HUES48 (cell line): ENCODE measurements at regions not wholly inside any gene's neighbourhood (a gene's known extent, or its start where the extent isn't known, plus 50 kb on each side); places are given as distances from the start of the nearest gene placed in this dataset.
A peak's percentile ranks its signal among the peaks of the same experiment; 100 is the strongest.
"Not testable (repeated sequence)": the region's sequence is repeated elsewhere in the genome, so short reads cannot be mapped to it uniquely, and the experiment has no call there.

Source experiments
- H3K27ac ChIP-seq: one replicate; pipeline ENCODE4 v1.7.0; 2013; ENCODE audit warnings: low read depth, low read length, inconsistent platforms
- H3K27me3 ChIP-seq: 2 replicates; pipeline ENCODE4 v1.6.1; 2013; ENCODE audit warnings: mild to moderate bottlenecking, low read length; ENCODE audit not compliant: control insufficient read depth, insufficient read depth
- H3K36me3 ChIP-seq: 2 replicates; pipeline ENCODE4 v1.6.1; 2013; ENCODE audit warnings: low read length; ENCODE audit not compliant: control insufficient read depth, insufficient read depth
- H3K4me1 ChIP-seq: 2 replicates; pipeline ENCODE4 v1.6.1; 2013; ENCODE audit warnings: mild to moderate bottlenecking, low read length; ENCODE audit not compliant: control insufficient read depth, insufficient read depth
- H3K4me3 ChIP-seq: 2 replicates; pipeline ENCODE4 v1.5.1; 2013; ENCODE audit warnings: mild to moderate bottlenecking, low read depth, low read length
- H3K9ac ChIP-seq: 2 replicates; pipeline ENCODE4 v1.6.1; 2013; ENCODE audit warnings: mild to moderate bottlenecking, low read depth, low read length, moderate library complexity
- H3K9me3 ChIP-seq: 2 replicates; pipeline ENCODE4 v1.6.1; 2013; ENCODE audit warnings: low read length; ENCODE audit not compliant: control insufficient read depth, insufficient read depth

DNA sequence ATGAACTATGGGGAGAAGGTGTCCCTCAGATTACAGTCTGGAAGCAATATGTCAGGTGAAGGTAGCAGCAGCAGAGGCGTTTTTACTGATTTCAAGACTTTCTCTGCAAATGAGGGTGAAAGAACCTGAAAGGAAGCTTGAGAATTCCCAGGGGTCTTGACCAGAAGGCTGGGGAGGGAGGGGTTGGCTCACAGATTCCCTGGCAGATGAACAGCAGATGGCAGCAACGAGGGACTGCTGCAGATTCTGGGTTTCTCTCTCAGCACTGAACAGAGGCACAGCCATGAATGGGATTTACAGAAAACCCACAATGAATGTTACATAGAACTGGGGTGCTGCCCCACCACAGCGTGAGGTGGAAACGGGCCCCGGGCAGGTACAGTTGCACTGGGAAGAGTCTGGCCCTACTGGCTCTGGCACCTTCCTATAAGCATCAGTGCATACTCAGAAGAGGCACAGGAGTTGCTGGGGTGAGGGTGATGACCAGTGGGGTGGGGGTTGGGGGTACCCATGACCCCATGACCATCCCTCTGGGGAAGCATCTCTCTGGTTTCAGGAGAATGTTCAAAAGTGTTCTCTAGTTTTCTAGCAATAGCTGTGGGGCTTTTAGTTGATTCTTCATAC is 317.8 kb downstream of the SH2D4B start:
- Histone ChIP-seq H3K27ac (no peak overlapping the region), H3K27me3 (no peaks in the 10 kb centered on the region), H3K9ac (no peak overlapping the region), H3K4me1 (no peaks in the 10 kb centered on the region), H3K9me3 (no peaks in the 10 kb centered on the region), H3K36me3 (no peaks in the 10 kb centered on the region), H3K4me3 (no peak overlapping the region)

DNA sequence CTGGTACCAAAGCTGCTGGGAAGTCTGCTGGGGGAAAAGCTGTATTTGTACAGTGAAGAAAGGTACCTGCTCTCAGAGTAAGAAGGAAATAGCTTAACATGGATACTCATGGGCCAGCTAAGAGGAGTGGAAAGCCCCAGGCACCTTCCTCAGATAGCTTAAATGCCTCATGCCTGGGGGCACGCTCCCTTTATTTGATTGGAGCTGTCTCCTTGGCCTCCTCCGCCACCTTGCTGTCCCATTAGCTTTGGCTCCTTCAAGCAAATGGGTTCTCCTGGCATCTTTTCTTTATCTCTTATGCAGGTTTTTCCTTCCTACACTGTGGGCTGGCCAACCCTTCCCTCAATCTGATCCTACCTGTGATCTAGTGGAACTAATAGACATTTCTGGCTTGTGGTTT is 318.5 kb downstream of the SH2D4B start:
- Histone ChIP-seq H3K27ac (no peak overlapping the region), H3K4me1 (no peaks in the 10 kb centered on the region), H3K4me3 (no peak overlapping the region)

DNA sequence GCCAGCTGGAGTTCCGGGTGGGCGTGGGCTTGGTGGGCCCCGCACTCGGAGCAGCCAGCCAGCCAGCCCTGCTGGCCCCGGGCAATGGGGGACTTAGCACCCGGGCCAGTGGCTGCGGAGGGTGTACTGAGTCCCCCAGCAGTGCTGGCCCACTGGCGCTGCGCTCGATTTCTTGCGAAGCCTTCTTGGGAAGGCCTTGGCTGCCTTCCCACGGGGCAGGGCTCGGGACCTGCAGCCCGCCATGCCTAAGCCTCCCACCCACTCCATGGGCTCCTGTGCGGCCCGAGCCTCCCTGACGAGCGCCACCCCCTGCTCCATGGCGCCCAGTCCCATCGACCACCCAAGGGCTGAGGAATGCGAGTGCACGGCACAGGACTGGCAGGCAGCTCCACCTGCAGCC is 321.6 kb downstream of the SH2D4B start:
- H3K4me1 ChIP-seq, H3K36me3 ChIP-seq, H3K9ac ChIP-seq, H3K9me3 ChIP-seq, H3K4me3 ChIP-seq, H3K27me3 ChIP-seq, H3K27ac ChIP-seq: not testable (repeated sequence)

More for the DNA sequence above, 318.5 kb downstream of the SH2D4B start:
- Histone ChIP-seq H3K9ac (no peak overlapping the region), H3K36me3 (no peaks in the 10 kb centered on the region), H3K27me3 (no peaks in the 10 kb centered on the region), H3K9me3 (no peaks in the 10 kb centered on the region)

DNA sequence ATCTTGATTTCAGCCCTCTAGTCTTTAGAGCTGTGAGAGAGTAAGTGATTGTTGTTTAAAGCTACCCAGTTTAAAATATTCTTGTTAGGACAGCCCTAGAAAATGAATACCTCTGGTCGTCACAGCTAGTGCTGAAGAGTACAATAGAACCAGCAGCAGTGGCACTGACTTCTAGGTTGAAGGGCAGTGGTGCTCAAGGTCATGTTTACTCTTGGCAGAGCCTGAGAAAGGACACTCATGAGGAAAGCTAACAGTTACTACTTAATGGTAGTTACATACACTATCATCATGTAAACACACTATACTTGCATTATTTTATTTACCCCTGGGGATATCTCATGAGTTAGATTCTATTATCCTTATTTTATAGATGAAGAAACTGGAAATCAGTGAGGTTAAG is 323.0 kb downstream of the SH2D4B start:
- H3K4me1 ChIP-seq: peaks cover 8% of the 10 kb centered on the region; the same call in 1 of the 2 replicates
- no peak overlapping the region for H3K9ac ChIP-seq
- H3K9me3 ChIP-seq: no peaks in the 10 kb centered on the region
- H3K36me3 ChIP-seq: no peaks in the 10 kb centered on the region
- no peaks in the 10 kb centered on the region for H3K27me3 ChIP-seq
- no peak overlapping the region for H3K27ac ChIP-seq
- H3K4me3 ChIP-seq: no peak overlapping the region

DNA sequence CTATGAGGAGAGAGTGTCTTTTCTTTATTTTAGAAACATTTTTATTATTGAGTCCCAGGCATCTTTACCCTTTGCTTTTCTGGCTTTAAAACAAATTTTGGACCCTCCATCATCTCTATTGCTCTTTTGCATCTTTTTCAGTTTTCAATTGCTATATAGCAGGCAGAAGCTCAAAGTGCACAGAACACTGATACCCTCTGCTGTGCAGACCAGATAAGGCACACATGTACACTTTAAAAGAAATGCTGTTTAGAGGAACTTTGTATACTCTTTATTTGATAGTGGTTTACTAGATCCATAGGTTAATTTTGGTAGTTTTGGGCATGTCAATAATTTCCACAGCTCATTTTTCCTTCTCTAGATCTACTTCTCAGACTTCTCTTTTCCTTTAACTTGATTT is 324.2 kb downstream of the SH2D4B start:
- no peaks in the 10 kb centered on the region for H3K9me3 ChIP-seq
- H3K4me1 ChIP-seq: peaks cover 8% of the 10 kb centered on the region; the same call in 1 of the 2 replicates
- no peaks in the 10 kb centered on the region for H3K27me3 ChIP-seq
- H3K9ac ChIP-seq: no peak overlapping the region
- no peak overlapping the region for H3K27ac ChIP-seq
- H3K36me3 ChIP-seq: no peaks in the 10 kb centered on the region
- no peak overlapping the region for H3K4me3 ChIP-seq

DNA sequence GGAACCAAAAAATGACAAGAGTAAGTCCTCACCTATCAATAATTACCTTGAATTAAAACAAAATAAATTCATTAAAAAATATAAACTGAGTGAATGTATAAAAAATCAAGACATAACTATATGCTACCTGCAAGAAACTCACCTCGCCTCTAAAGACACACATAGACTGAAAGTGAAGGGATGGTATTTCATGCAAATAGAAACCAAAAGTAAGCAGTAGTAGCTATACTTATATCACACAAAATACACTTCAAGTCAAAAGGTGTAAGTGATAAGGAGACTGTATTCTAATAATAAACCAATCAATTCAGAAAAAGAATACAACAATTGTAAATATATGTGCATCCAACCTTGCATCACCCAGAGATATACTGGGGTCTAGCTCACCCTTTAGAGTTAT is 332.6 kb downstream of the SH2D4B start:
- H3K27me3 ChIP-seq: no peaks in the 10 kb centered on the region
- no peaks in the 10 kb centered on the region for H3K36me3 ChIP-seq
- no peak overlapping the region for H3K9ac ChIP-seq
- no peaks in the 10 kb centered on the region for H3K4me1 ChIP-seq
- no peak overlapping the region for H3K27ac ChIP-seq
- H3K9me3 ChIP-seq: no peaks in the 10 kb centered on the region; the same call in 1 of the 2 replicates
- no peak overlapping the region for H3K4me3 ChIP-seq

DNA sequence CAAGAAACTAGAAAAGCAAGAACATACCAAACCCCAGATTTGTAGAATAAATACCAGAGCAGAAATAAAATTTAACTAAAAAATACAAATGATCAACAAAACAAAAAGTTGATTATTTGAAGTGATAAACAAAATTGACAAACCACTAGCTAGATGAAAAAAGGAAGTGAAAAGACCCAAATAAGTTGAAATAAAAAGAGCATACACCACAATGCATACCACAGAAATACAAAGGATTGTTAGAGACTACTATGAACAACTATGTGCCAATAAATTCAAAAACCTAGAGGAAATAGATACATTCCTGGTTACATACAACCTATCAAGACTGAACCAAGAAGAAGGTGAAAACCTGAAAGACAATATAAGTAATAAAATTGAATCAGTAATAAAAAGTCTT is 333.4 kb downstream of the SH2D4B start:
- H3K36me3 ChIP-seq: no peaks in the 10 kb centered on the region
- no peak overlapping the region for H3K9ac ChIP-seq
- no peaks in the 10 kb centered on the region; the same call in 1 of the 2 replicates for H3K9me3 ChIP-seq
- H3K27me3 ChIP-seq: no peaks in the 10 kb centered on the region
- H3K27ac ChIP-seq: no peak overlapping the region
- H3K4me3 ChIP-seq: no peak overlapping the region
- no peaks in the 10 kb centered on the region for H3K4me1 ChIP-seq

DNA sequence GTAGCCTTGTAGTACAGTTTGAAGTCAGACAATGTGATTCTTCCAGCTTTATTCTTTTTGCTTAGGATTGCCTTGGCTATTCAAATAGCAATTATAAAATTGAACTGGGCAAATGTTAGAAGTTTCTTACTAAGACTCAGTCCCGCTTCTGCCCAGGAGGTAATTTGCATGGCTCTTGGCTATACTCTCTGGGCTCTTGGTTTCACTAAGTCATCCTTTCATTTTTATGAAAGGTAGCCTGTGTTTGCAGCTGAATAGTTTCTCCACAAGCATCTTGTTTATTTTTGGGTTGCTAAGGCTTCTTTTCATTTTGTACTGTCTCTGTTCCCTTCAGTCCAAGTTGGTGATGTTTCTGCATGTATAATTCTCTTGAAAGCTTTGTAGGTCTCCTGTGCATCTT is 340.6 kb downstream of the SH2D4B start:
- H3K36me3 ChIP-seq: no peaks in the 10 kb centered on the region
- H3K27me3 ChIP-seq: no peaks in the 10 kb centered on the region
- H3K4me1 ChIP-seq: no peaks in the 10 kb centered on the region
- 0 out of 2 replicates have a peak, but pooled peaks cover 11% of the 10 kb centered on the region for H3K9me3 ChIP-seq
- no peak overlapping the region for H3K27ac ChIP-seq
- no peak overlapping the region for H3K9ac ChIP-seq
- H3K4me3 ChIP-seq: no peak overlapping the region

DNA sequence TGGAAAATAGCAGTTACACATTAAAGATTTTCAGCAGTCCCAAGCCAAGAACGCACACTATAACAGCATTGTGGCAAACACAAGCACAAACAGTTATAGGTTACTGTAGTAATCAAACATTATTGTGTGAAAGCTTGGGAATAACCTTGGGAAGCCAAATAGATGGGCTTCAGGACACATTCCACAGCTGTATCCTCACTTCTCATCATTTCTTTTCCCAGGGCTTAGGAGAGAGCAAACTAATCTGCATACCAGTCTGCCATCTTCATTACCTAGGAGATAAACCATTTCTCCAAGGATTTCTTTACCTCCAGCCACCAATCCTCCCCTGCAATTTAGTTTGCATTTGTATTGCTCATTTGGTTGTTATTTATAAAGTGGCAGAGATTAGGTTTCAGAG is 352.4 kb downstream of the SH2D4B start:
- Histone ChIP-seq H3K9ac (no peak overlapping the region), H3K36me3 (no peaks in the 10 kb centered on the region), H3K27me3 (peaks cover 46% of the 10 kb centered on the region), H3K9me3 (no peaks in the 10 kb centered on the region), H3K4me3 (no peak overlapping the region), H3K4me1 (peaks cover 19% of the 10 kb centered on the region), H3K27ac (no peak overlapping the region)

DNA sequence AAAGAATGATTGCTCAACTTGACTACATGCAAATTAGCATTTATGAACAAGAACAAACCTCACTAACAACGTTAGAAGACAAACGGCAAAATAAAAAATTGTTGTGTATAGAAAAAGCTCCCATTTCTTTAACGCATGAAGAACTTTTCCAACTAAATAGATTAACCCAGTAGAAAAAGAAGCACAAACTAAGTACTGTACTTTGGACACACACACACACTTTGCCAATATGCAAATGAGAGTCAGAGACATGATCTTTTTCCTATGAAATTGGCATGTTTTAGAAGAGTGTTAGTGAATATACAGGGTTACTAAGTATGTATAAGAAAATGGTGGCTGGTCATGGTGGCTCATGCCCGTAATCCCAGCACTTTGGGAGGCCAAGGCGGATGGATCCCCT is 355.6 kb downstream of the SH2D4B start:
- H3K27ac ChIP-seq: no peak overlapping the region
- no peak overlapping the region for H3K9ac ChIP-seq
- H3K27me3 ChIP-seq: peaks cover 76% of the 10 kb centered on the region
- H3K4me3 ChIP-seq: no peak overlapping the region
- no peaks in the 10 kb centered on the region for H3K36me3 ChIP-seq
- peaks cover 43% of the 10 kb centered on the region for H3K4me1 ChIP-seq
- H3K9me3 ChIP-seq: no peaks in the 10 kb centered on the region

DNA sequence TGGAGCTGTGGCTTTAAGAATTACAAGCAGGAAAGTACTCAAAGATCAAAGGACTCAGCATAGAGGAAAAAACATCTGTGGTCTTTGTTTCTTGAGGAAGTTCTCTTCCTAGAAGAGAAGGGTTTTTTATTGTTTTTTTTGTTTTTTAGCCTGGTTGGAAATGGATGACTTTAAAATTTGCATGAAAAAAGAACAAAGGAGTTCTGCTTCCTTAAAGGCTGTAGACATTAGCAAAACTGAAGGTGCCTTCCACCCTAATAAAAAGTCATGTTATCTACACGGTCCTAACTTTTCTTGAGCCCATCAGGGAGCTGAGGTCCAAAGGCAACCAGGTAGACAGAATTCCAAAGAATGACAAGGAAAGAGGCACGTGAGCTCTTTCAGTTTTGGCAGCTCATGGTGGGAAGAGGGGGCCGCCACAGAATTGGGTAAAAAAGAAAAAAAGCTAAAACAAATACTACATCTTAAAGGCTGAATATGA is 356.6 kb downstream of the SH2D4B start:
- peaks cover 51% of the 10 kb centered on the region for H3K4me1 ChIP-seq
- H3K27ac ChIP-seq: peak overlapping the region; percentile 82
- H3K9ac ChIP-seq: no peak overlapping the region
- H3K27me3 ChIP-seq: peaks cover 76% of the 10 kb centered on the region
- H3K36me3 ChIP-seq: no peaks in the 10 kb centered on the region
- peak overlapping the region; percentile 20; the same call in 1 of the 2 replicates for H3K4me3 ChIP-seq
- H3K9me3 ChIP-seq: no peaks in the 10 kb centered on the region
